BLaER1 (cell line): ENCODE measurements at regions not wholly inside any gene's neighbourhood (a gene's known extent, or its start where the extent isn't known, plus 50 kb on each side); places are given as distances from the start of the nearest gene placed in this dataset.
"Not testable (repeated sequence)": the region's sequence is repeated elsewhere in the genome, so short reads cannot be mapped to it uniquely, and the experiment has no call there.

Experiments
- H3K27ac ChIP-seq: shearing (Covaris generic); formaldehyde crosslinking; 2 replicates; pipeline ENCODE4 v1.8.1; 2022
- H3K27me3 ChIP-seq: shearing (Covaris generic); formaldehyde crosslinking; 2 replicates; pipeline ENCODE4 v1.8.1; 2022
- H3K36me3 ChIP-seq: shearing (Covaris generic); formaldehyde crosslinking; 2 replicates; pipeline ENCODE4 v1.8.1; 2022
- H3K4me1 ChIP-seq: shearing (Covaris generic); formaldehyde crosslinking; 2 replicates; pipeline ENCODE4 v1.8.1; 2022
- H3K4me2 ChIP-seq: shearing (Covaris generic); formaldehyde crosslinking; 2 replicates; pipeline ENCODE4 v1.8.1; 2022
- H3K4me3 ChIP-seq: shearing (Covaris generic); formaldehyde crosslinking; 2 replicates; pipeline ENCODE4 v1.8.1; 2022
- H3K9ac ChIP-seq: shearing (Covaris generic); formaldehyde crosslinking; 2 replicates; pipeline ENCODE4 v1.8.1; 2022
- H3K9me3 ChIP-seq: shearing (Covaris generic); formaldehyde crosslinking; 2 replicates; pipeline ENCODE4 v1.8.1; 2022
- H4K20me1 ChIP-seq: shearing (Covaris generic); formaldehyde crosslinking; 2 replicates; pipeline ENCODE4 v1.8.1; 2022
- Cebpa-rat ChIP-seq: shearing (Covaris generic); IDR thresholded peaks from 2 replicates; pipeline ENCODE4 v1.8.1; 2022

DNA sequence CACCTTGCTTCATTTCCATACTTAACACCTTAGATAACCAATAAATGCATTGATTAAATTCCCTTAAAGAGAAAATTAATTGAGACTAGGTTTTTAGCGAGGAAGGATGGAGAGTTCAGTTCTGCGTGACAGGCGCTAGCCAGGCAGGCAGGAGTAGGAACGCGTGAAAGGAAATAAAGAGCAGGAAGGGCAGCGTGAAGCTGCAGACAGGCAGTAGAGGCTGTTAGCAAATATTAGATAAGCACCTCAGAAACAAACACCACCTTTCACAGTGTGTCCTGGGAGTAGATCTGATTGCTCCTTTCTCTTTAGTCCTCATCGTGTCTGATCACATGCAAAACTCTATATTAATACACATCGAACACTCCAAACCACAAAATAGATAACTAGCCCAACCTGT lies 282.7 kb upstream of the ADGRL2 start:
- Histone ChIP-seq H4K20me1 (no peaks in the 10 kb centered on the region), H3K4me1 (peaks cover 7% of the 10 kb centered on the region), H3K4me2 (no peak overlapping the region), H3K9me3 (no peaks in the 10 kb centered on the region), H3K36me3 (no peaks in the 10 kb centered on the region), H3K27ac (no peak overlapping the region), H3K4me3 (no peak overlapping the region), H3K9ac (no peak overlapping the region), H3K27me3 (no peaks in the 10 kb centered on the region)
- TF ChIP-seq Cebpa-rat: no peak

DNA sequence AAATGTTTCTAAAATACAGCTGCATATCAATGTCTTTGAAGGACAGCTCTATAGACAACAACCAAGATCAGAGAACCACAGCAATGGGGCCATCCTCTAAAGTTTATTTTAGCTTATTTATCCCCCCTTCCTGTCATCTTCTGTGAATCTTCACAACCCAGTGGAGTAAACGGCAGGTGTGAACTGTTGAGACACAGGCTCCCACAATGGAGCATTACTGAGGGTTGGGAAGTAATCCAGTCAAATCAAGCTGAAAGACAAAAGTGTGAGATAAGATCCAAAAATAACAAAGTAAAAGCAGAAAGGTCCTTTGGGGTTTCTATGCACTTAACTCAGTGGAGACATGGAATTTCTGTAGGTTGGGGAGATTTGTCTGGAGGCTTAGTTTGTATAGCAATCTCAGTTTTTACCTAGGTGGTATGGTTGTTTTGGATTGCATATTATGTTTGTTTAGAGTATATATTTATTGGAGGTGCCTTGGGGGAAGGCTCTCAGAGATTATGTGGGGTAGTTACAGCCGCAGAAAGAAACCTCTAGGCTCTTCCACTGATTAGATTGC lies 286.9 kb upstream of the ADGRL2 start:
- H3K4me1 ChIP-seq: peaks cover 7% of the 10 kb centered on the region

DNA sequence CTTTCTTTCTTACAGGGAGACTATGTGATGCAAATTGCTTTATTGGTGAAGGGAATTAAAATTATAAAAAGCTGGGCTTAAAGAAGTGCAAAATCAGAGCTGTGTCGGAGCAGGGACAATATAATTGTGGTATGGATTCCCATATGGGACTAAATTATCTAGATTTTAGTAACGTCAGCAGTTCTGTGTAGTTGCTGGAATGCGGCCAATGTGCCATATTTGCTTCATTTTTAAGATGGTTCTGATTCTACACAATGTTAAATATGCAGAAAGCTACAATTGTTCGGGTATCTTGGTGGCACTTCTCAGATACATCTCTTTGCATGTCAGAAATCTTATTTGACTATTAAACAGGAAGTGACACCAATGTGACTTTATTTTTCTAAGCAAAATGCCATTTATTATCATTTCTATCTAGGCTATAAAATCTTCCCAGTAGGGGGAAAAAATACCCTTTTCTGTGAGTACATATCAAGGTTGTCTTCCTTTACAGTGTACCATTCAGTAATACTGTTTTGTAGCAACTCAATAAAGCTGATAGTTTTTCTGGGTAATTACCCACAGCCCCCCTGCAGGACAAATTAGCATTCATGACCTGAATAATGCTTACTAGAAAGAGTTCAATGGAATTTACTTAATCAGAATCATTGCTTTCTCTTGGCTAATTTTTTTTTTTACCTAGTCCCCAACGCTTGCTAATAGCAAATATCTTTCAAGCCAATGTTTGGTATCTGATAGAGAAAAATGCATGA lies 288.3 kb upstream of the ADGRL2 start:
- no peak for TF ChIP-seq Cebpa-rat
- Histone ChIP-seq H3K36me3 (no peaks in the 10 kb centered on the region), H3K27me3 (no peaks in the 10 kb centered on the region), H4K20me1 (no peaks in the 10 kb centered on the region), H3K27ac (no peak overlapping the region), H3K9me3 (no peaks in the 10 kb centered on the region), H3K9ac (no peak overlapping the region), H3K4me2 (no peak overlapping the region), H3K4me1 (peaks cover 7% of the 10 kb centered on the region), H3K4me3 (no peak overlapping the region)

More for the DNA sequence above, 286.9 kb upstream of the ADGRL2 start:
- Histone ChIP-seq H3K27ac (no peak overlapping the region), H3K4me3 (no peak overlapping the region), H3K9ac (no peak overlapping the region), H4K20me1 (no peaks in the 10 kb centered on the region), H3K36me3 (no peaks in the 10 kb centered on the region), H3K27me3 (no peaks in the 10 kb centered on the region), H3K4me2 (peak overlapping the region; percentile 29), H3K9me3 (no peaks in the 10 kb centered on the region)
- no peak for TF ChIP-seq Cebpa-rat

DNA sequence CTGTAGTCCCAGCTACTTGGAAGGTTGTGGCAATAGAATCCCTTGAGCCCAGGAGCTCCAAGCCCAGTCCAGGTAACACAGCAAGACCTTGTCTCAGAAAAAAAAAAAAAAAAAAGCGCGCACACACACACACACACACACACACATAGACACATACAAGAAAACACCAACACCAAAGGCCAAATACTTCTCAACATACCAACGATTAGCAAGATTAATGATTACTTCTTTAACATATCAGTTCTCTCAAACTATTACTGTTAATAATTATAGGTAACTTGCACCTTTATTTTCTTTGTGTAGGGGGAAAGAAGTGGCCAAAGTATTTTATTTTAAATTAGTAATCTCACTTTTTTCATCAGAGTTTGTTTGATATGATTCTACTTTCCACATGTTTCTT lies 289.5 kb upstream of the ADGRL2 start:
- no peak overlapping the region for H3K27ac ChIP-seq
- H4K20me1 ChIP-seq: no peaks in the 10 kb centered on the region
- H3K9me3 ChIP-seq: no peaks in the 10 kb centered on the region
- H3K27me3 ChIP-seq: no peaks in the 10 kb centered on the region
- no peak for TF ChIP-seq Cebpa-rat
- H3K4me3 ChIP-seq: no peak overlapping the region
- peaks cover 7% of the 10 kb centered on the region for H3K4me1 ChIP-seq
- no peaks in the 10 kb centered on the region for H3K36me3 ChIP-seq
- H3K4me2 ChIP-seq: no peak overlapping the region
- no peak overlapping the region for H3K9ac ChIP-seq

DNA sequence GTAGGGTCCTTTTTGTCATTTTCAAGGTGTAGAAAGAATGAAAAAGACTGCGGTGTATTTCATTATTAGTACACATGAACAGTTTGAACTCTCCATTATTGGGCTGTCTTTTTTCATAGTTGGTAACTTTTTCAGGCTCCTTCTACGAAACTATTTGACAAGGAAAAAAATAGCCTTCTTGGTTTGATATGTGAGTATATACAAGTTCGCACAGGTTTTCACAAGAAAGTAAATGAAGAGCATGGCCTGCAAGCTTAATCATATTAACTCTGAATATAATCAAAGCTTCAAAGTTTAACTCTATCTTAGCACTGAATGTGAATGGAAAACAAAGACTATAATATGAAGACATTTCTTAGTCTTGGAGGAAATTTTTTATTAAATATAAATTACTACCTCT lies 290.0 kb upstream of the ADGRL2 start:
- Histone ChIP-seq H3K4me3 (no peak overlapping the region), H4K20me1 (no peaks in the 10 kb centered on the region)
- TF ChIP-seq Cebpa-rat: no peak

DNA sequence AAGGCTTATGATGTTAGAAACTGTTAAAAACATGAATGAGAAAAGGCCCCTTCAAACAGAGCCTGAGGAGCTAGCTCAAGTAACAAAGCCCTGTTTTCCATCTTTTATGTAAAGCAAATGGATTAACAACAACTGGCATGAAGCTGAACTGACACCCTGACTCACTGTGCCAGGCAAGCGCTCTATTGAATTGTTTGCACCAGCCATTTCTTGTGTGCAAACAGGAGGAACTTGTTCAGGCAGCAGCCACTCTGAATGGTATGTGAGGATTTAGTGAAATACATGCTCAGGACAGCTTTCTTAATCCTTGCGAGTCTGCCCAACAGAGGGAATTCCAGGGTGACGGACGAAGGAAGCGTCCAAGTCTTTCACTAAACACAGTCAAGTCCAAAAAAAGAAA lies 291.1 kb upstream of the ADGRL2 start:
- Histone ChIP-seq H3K9ac (no peak overlapping the region), H4K20me1 (no peaks in the 10 kb centered on the region), H3K27ac (no peak overlapping the region), H3K27me3 (no peaks in the 10 kb centered on the region), H3K4me2 (no peak overlapping the region), H3K9me3 (no peaks in the 10 kb centered on the region), H3K4me3 (no peak overlapping the region), H3K36me3 (no peaks in the 10 kb centered on the region), H3K4me1 (peaks cover 7% of the 10 kb centered on the region)
- TF ChIP-seq Cebpa-rat: no peak

More for the DNA sequence above, 290.0 kb upstream of the ADGRL2 start:
- Histone ChIP-seq H3K27ac (no peak overlapping the region), H3K4me1 (peaks cover 7% of the 10 kb centered on the region), H3K9me3 (no peaks in the 10 kb centered on the region), H3K4me2 (no peak overlapping the region), H3K36me3 (no peaks in the 10 kb centered on the region), H3K9ac (no peak overlapping the region), H3K27me3 (no peaks in the 10 kb centered on the region)

DNA sequence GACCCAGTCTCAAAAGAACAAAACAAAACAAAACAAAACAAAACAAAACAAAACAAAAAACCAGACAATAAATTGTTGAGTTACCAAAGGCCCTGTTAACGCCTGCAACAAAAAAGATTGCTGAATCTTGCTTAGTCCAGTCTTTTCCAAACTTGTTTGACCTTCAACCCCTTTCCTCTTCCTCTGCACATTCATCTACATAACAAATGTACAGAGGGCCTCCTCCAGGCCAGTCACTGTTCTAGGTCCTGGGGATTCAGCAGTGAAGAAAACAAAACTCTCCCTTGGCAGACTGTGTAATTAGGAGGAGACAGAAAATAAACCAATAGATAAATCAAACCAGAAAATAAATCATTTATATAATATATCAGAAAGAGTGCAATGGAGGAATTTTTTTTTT lies 294.0 kb upstream of the ADGRL2 start:
- no peaks in the 10 kb centered on the region for H3K4me1 ChIP-seq
- no peaks in the 10 kb centered on the region for H3K27me3 ChIP-seq
- H3K9me3 ChIP-seq: no peaks in the 10 kb centered on the region
- H3K9ac ChIP-seq: no peak overlapping the region
- H3K4me2 ChIP-seq: no peak overlapping the region
- H3K27ac ChIP-seq: no peak overlapping the region
- H3K4me3 ChIP-seq: no peak overlapping the region
- no peak for TF ChIP-seq Cebpa-rat
- no peaks in the 10 kb centered on the region for H4K20me1 ChIP-seq
- no peaks in the 10 kb centered on the region for H3K36me3 ChIP-seq

DNA sequence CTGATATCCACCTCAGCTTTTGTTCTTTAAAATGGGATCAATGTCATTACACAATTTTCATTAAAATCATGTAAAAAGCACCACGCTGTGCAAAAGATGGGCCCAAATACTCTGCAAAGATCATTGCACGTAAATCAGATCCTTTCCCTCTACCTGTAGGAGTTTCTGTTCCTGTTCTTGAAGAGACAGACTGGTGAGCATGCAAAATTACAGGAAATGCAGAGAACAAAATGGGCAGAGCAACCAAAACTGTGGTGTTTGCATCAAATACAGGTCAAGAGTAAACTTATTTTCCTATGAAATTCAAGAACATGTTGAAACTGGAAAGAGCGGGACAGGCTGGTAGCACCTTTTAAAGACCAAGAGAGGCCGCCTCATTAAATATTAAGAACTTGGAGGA lies 294.9 kb upstream of the ADGRL2 start:
- H3K9me3 ChIP-seq: no peaks in the 10 kb centered on the region
- TF ChIP-seq Cebpa-rat: no peak
- no peaks in the 10 kb centered on the region for H3K27me3 ChIP-seq
- no peaks in the 10 kb centered on the region for H3K36me3 ChIP-seq
- no peak overlapping the region for H3K9ac ChIP-seq
- no peak overlapping the region for H3K4me2 ChIP-seq
- no peaks in the 10 kb centered on the region for H4K20me1 ChIP-seq
- no peaks in the 10 kb centered on the region for H3K4me1 ChIP-seq
- no peak overlapping the region for H3K4me3 ChIP-seq
- no peak overlapping the region for H3K27ac ChIP-seq

DNA sequence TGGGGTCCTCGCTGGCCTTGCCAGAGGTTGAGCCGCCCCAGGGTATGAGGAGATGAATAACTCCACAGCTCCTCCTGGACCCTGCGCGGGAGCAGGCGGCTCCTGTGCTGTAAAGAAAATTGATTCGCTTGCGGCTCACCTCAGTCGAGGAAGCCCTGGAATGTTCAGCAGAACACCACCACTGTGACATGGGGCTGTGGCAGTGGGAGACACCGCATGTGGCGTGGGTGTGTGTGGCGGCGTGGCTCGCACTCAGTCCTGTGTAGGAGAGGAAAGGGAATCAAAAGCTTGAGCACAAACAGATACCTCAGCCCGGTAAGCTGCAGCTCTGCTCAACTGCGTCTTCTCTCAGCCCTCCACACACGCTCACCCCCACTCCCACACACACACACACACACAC lies 295.9 kb upstream of the ADGRL2 start:
- H3K27ac ChIP-seq, H4K20me1 ChIP-seq, H3K9me3 ChIP-seq, H3K4me1 ChIP-seq, H3K4me2 ChIP-seq, H3K9ac ChIP-seq, H3K36me3 ChIP-seq, H3K27me3 ChIP-seq, H3K4me3 ChIP-seq: not testable (repeated sequence)

DNA sequence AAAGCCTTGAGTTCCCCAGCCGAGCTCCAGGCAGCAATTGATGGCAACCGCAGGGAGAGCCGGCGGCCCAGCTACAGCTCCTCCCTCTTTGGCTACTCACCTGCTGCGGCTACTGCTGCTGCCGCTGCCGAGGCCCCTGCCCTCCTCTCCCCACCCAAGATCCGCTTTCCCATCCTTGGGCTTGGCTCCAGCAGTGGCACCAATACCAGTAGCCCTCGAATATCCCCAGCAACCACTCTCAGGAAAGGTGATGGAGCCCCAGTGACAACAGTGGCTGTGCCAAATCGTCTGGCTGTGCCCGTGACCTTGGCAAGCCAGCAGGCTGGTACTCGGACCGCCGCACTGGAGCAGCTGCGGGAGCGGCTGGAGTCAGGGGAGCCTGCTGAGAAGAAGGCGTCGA lies 298.0 kb upstream of the ADGRL2 start:
- H3K27me3 ChIP-seq, H3K36me3 ChIP-seq, H3K9ac ChIP-seq, H4K20me1 ChIP-seq, H3K4me2 ChIP-seq, H3K27ac ChIP-seq, H3K9me3 ChIP-seq, H3K4me3 ChIP-seq, H3K4me1 ChIP-seq: not testable (repeated sequence)

DNA sequence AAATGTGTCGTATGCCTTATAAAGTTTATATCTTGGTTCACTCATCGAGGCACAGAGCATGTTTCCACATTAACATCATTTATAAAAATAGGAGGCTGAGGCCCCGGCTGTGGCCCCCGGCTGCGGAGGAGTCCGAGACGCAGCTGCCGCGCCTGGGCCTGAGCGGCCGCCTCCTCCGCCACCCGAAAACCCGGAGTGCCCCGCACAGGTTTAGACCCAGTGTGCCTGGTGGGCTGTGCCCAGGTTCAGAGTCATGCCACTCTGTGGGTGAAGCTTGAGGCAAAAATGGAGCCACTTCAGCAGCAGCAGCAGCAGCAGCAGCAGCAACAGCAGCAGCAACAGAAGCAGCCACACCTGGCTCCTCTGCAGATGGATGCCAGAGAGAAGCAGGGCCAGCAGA lies 299.2 kb upstream of the ADGRL2 start:
- not testable (repeated sequence) for H3K4me2 ChIP-seq, H3K4me1 ChIP-seq, H3K9me3 ChIP-seq, H3K36me3 ChIP-seq, H3K4me3 ChIP-seq, H3K9ac ChIP-seq, H4K20me1 ChIP-seq, H3K27me3 ChIP-seq, H3K27ac ChIP-seq
